DOHH2 (cell line): ENCODE measurements at regions not wholly inside any gene's neighbourhood (a gene's known extent, or its start where the extent isn't known, plus 50 kb on each side); places are given as distances from the start of the nearest gene placed in this dataset.

Experiments
- H3F3A ChIP-seq: fragments of 200-600 bp; sonication (generic), shearing (Covaris generic); 2 replicates; pipeline ENCODE4 v1.6.0; 2016; ENCODE audit warnings: antibody characterized with exemption, mild to moderate bottlenecking; ENCODE audit not compliant: control insufficient read depth, insufficient read depth
- H3K27ac ChIP-seq: fragments of 200-600 bp; sonication (generic); 2 replicates; pipeline ENCODE4 v1.5.1; 2014; ENCODE audit warnings: low read depth, mild to moderate bottlenecking, low read length, moderate library complexity
- H3K27me3 ChIP-seq: fragments of 200-600 bp; sonication (generic); 2 replicates; pipeline ENCODE4 v1.6.1; 2014; ENCODE audit warnings: mild to moderate bottlenecking, low read length, mixed read lengths; ENCODE audit not compliant: control insufficient read depth
- H3K36me3 ChIP-seq: fragments of 200-600 bp; sonication (generic); 2 replicates; pipeline ENCODE4 v1.6.1; 2014; ENCODE audit warnings: mild to moderate bottlenecking, low read length, moderate library complexity, mixed read lengths; ENCODE audit not compliant: control insufficient read depth
- H3K4me1 ChIP-seq: fragments of 200-600 bp; sonication (generic); 2 replicates; pipeline ENCODE4 v1.6.1; 2014; ENCODE audit warnings: mild to moderate bottlenecking, low read length, mixed read lengths; ENCODE audit not compliant: control insufficient read depth
- H3K4me2 ChIP-seq: fragments of 200-600 bp; sonication (generic); 2 replicates; pipeline ENCODE4 v1.6.0; 2014; ENCODE audit warnings: mild to moderate bottlenecking, low read length, moderate library complexity
- H3K4me3 ChIP-seq: fragments of 200-600 bp; sonication (generic); 2 replicates; pipeline ENCODE4 v1.5.1; 2014; ENCODE audit warnings: mild to moderate bottlenecking, low read length, mixed read lengths
- H3K79me2 ChIP-seq: fragments of 200-600 bp; sonication (generic); 2 replicates; pipeline ENCODE4 v1.6.1; 2014; ENCODE audit warnings: mild to moderate bottlenecking, low read length, mixed read lengths; ENCODE audit not compliant: control insufficient read depth
- H3K9me2 ChIP-seq: fragments of 200-600 bp; sonication (generic); replicated peaks from 2 replicates; pipeline ENCODE4 v1.6.1; 2014; ENCODE audit warnings: mild to moderate bottlenecking, low read length, mixed read lengths; ENCODE audit not compliant: control insufficient read depth
- H3K9me3 ChIP-seq: fragments of 200-600 bp; sonication (generic); 2 replicates; pipeline ENCODE4 v1.6.1; 2014; ENCODE audit warnings: antibody characterized with exemption, low read length, mixed read lengths; ENCODE audit not compliant: control insufficient read depth, insufficient read depth
- H4K20me1 ChIP-seq: fragments of 200-600 bp; sonication (generic); 2 replicates; pipeline ENCODE4 v1.6.0; 2014; ENCODE audit warnings: low read depth, mild to moderate bottlenecking, antibody characterized with exemption, low read length, moderate library complexity; ENCODE audit not compliant: control insufficient read depth, insufficient read depth
- CTCF ChIP-seq: fragments of 200-600 bp; sonication (generic); IDR thresholded peaks from one replicate; pipeline ENCODE4 v1.5.1; 2014; ENCODE audit warnings: antibody characterized with exemption, mild to moderate bottlenecking, low read depth, low read length; ENCODE audit not compliant: poor library complexity, severe bottlenecking
- EZH2phosphoT487 ChIP-seq: fragments of 200-600 bp; sonication (generic); IDR thresholded peaks from 2 replicates; pipeline ENCODE4 v1.6.1; 2017; ENCODE audit warnings: borderline replicate concordance, mild to moderate bottlenecking, antibody characterized with exemption, low read length, moderate library complexity, mixed read lengths

DNA sequence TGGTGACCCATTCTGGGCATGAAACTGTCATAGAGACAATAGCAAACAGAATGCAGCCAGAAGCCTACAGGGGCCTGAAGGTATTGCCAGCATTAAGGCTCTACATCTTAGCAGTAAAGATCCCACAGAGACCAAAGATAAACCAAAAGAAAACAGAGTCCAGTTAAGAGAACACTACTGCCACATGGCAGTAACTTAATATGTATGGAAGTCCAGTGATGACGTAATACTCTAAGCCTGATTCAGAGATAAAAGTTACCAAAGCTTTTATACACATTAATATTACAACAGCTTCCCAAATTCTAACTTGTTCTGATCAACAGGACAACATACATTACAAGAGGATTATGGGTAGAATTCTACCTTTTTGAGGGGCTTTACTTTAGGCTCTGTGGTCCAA is 371.5 kb downstream of the PRELID2 start:
- no peaks in the 10 kb centered on the region for H3K9me2 ChIP-seq
- H3K27me3 ChIP-seq: no peaks in the 10 kb centered on the region
- no peak for TF ChIP-seq EZH2phosphoT487
- TF ChIP-seq CTCF: no peak
- no peak overlapping the region for H3K4me3 ChIP-seq
- H3K36me3 ChIP-seq: no peaks in the 10 kb centered on the region
- no peaks in the 10 kb centered on the region for H3K9me3 ChIP-seq
- H3K27ac ChIP-seq: no peak overlapping the region
- H3K4me2 ChIP-seq: no peak overlapping the region
- no peaks in the 10 kb centered on the region for H3K4me1 ChIP-seq
- no peaks in the 10 kb centered on the region for H3F3A ChIP-seq
- no peaks in the 10 kb centered on the region for H4K20me1 ChIP-seq
- no peaks in the 10 kb centered on the region for H3K79me2 ChIP-seq

GRCh38 chr5:145462525-145462924 is 372.6 kb downstream of the PRELID2 start:
- Histone ChIP-seq H3F3A (no peaks in the 10 kb centered on the region), H3K4me1 (no peaks in the 10 kb centered on the region), H3K27ac (no peak overlapping the region), H3K79me2 (no peaks in the 10 kb centered on the region), H3K9me2 (no peaks in the 10 kb centered on the region), H3K9me3 (no peaks in the 10 kb centered on the region), H3K36me3 (no peaks in the 10 kb centered on the region), H3K4me3 (no peak overlapping the region), H3K4me2 (no peak overlapping the region), H3K27me3 (no peaks in the 10 kb centered on the region), H4K20me1 (no peaks in the 10 kb centered on the region)
- TF ChIP-seq CTCF (no peak), EZH2phosphoT487 (no peak)

GRCh38 chr5:145450286-145450885 is 384.8 kb downstream of the PRELID2 start:
- no peak overlapping the region for H3K4me2 ChIP-seq
- no peaks in the 10 kb centered on the region for H3K4me1 ChIP-seq
- TF ChIP-seq CTCF: no peak
- TF ChIP-seq EZH2phosphoT487: no peak
- H3K27me3 ChIP-seq: no peaks in the 10 kb centered on the region
- no peaks in the 10 kb centered on the region for H3K9me3 ChIP-seq
- H3K9me2 ChIP-seq: no peaks in the 10 kb centered on the region
- no peaks in the 10 kb centered on the region for H3K36me3 ChIP-seq
- no peak overlapping the region for H3K4me3 ChIP-seq
- no peaks in the 10 kb centered on the region for H4K20me1 ChIP-seq
- H3K27ac ChIP-seq: no peak overlapping the region
- no peaks in the 10 kb centered on the region for H3K79me2 ChIP-seq
- no peaks in the 10 kb centered on the region for H3F3A ChIP-seq
